ENCODE measurements at regions not wholly inside any gene's neighbourhood (a gene's known extent, or its start where the extent isn't known, plus 50 kb on each side); places are given as distances from the start of the nearest gene placed in this dataset.
"Not testable (repeated sequence)": the region's sequence is repeated elsewhere in the genome, so short reads cannot be mapped to it uniquely, and the experiment has no call there.

GRCh38 chr4:159748834-159749444 lies 646.1 kb downstream of the RAPGEF2 start:
- DNase-seq: no peak

- DNase-seq: no peak
Observed at GRCh38 chr4:159757499-159757898, 654.6 kb downstream of the RAPGEF2 start.

- DNase-seq: no peak
Observed at GRCh38 chr4:159758061-159758460, 655.2 kb downstream of the RAPGEF2 start.

- DNase-seq: no peak
Observed at GRCh38 chr4:159762672-159763071, 659.8 kb downstream of the RAPGEF2 start.

- DNase-seq: peak; percentile 81
Observed at GRCh38 chr4:159764343-159764952, 661.6 kb downstream of the RAPGEF2 start.

- no peak for DNase-seq
Observed at GRCh38 chr4:159765382-159765781, 662.5 kb downstream of the RAPGEF2 start.

- no peak for DNase-seq
Observed at GRCh38 chr4:159766241-159766640, 663.4 kb downstream of the RAPGEF2 start.

GRCh38 chr4:159767406-159767805 lies 664.5 kb downstream of the RAPGEF2 start:
- no peak for DNase-seq

GRCh38 chr4:159768016-159768415 lies 665.1 kb downstream of the RAPGEF2 start:
- no peak for DNase-seq

- no peak for DNase-seq
Observed at GRCh38 chr4:159770401-159770800, 667.5 kb downstream of the RAPGEF2 start.

- DNase-seq: no peak
Observed at GRCh38 chr4:159770969-159771368, 668.1 kb downstream of the RAPGEF2 start.

GRCh38 chr4:159776961-159777360 lies 674.1 kb downstream of the RAPGEF2 start:
- no peak for DNase-seq

- DNase-seq: no peak
Observed at GRCh38 chr4:159777689-159778088, 674.8 kb downstream of the RAPGEF2 start.

GRCh38 chr4:159778298-159778697 lies 675.4 kb downstream of the RAPGEF2 start:
- DNase-seq: no peak

GRCh38 chr4:159779716-159780115 lies 676.8 kb downstream of the RAPGEF2 start:
- DNase-seq: no peak

GRCh38 chr4:159780196-159780922 lies 677.5 kb downstream of the RAPGEF2 start:
- no peak for DNase-seq

GRCh38 chr4:159787901-159788300 lies 685.0 kb downstream of the RAPGEF2 start:
- DNase-seq: no peak

GRCh38 chr4:159791334-159791733 lies 688.5 kb downstream of the RAPGEF2 start:
- no peak for DNase-seq

GRCh38 chr4:159804592-159804991 lies 701.7 kb downstream of the RAPGEF2 start:
- not testable (repeated sequence) for DNase-seq

- no peak for DNase-seq
Observed at GRCh38 chr4:159823743-159824142, 720.9 kb downstream of the RAPGEF2 start.

GRCh38 chr4:159828687-159829086 lies 725.8 kb downstream of the RAPGEF2 start:
- no peak for DNase-seq

GRCh38 chr4:159829184-159829583 lies 726.3 kb downstream of the RAPGEF2 start:
- no peak for DNase-seq

GRCh38 chr4:159837071-159837470 lies 734.2 kb downstream of the RAPGEF2 start:
- DNase-seq: peak; percentile 5

- DNase-seq: no peak
Observed at GRCh38 chr4:159855731-159856130, 752.9 kb downstream of the RAPGEF2 start.
